22Rv1 (cell line): ENCODE measurements at regions not wholly inside any gene's neighbourhood (a gene's known extent, or its start where the extent isn't known, plus 50 kb on each side); places are given as distances from the start of the nearest gene placed in this dataset.

Experiments
- H3K27ac ChIP-seq: fragments of 450-650 bp; 2 replicates; pipeline ENCODE4 v1.5.1; 2017
- CTCF ChIP-seq: fragments of 450-650 bp; IDR thresholded peaks from 2 replicates; pipeline ENCODE4 v1.5.1; 2017; ENCODE audit warnings: mild to moderate bottlenecking
- ZFX ChIP-seq: fragments of 450-650 bp; IDR thresholded peaks from 2 replicates; pipeline ENCODE4 v1.6.1; 2017; ENCODE audit warnings: antibody characterized with exemption, borderline replicate concordance

- H3K27ac ChIP-seq, result no peak overlapping the region
- TF ChIP-seq CTCF, result no peak
- no peak for TF ChIP-seq ZFX
These were observed 52.1 kb upstream of the DIPK1A start for GRCh38 chr1:93013145-93014065.

- H3K27ac ChIP-seq, result no peak overlapping the region
- TF ChIP-seq ZFX, result no peak
- TF ChIP-seq CTCF, result no peak
These were observed 52.9 kb upstream of the DIPK1A start for GRCh38 chr1:93014168-93014567.

GRCh38 chr1:93015590-93015989 is 54.3 kb upstream of the DIPK1A start:
- no peak overlapping the region for H3K27ac ChIP-seq
- no peak for TF ChIP-seq ZFX
- TF ChIP-seq CTCF, result no peak

- TF ChIP-seq CTCF (no peak), ZFX (no peak)
- H3K27ac ChIP-seq, result no peak overlapping the region
These were observed 54.9 kb upstream of the DIPK1A start for GRCh38 chr1:93016171-93016570.

DNA sequence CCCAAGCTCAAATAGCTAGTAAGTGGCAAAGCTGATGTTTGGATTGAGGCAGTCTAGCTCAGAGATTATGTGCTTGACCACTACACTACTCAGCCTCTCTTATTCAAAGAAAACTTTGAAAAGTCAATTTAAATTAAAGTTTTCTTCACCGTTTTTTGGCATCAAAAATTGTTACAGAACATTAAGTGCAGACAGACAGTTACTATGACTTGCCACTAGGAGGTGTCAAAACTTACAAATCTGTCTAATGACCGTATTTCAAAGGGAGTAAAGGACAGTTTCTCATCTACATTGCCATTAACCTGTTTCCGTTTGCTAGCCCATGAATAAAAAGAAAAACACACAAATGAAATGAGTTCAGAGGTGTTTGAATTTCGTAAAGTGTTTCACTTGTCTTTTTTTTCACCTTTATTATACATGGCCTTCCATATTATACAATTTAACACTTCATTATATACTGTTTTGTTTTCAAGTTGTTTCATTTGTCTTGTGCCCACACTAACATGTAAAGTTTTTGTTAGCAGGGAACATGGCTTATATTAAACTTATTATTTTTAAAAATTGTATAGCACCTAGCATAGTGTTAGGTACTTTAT is 57.4 kb upstream of the MTF2 start:
- TF ChIP-seq ZFX (no peak), CTCF (peak; percentile 85)
- no peak overlapping the region for H3K27ac ChIP-seq

DNA sequence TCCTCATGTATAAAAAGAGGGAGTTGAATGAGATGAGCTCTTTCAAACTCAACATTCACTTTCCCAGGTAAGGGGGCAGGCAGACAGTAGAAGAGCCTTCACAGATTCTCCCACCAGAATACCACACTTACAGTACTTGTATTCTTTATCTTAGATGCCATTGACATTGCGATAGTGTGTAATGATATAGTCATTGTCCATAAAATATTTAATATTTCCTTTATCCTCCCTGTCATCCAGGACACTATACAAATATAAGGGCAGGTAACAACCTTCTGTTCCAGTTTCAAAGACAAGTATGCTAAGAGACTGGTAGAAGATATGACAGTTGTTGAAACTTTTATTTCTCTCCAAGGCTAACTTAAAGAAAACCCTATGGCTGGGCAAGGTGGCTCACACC is 56.5 kb upstream of the MTF2 start:
- H3K27ac ChIP-seq, result no peak overlapping the region
- no peak for TF ChIP-seq CTCF
- TF ChIP-seq ZFX, result no peak

DNA sequence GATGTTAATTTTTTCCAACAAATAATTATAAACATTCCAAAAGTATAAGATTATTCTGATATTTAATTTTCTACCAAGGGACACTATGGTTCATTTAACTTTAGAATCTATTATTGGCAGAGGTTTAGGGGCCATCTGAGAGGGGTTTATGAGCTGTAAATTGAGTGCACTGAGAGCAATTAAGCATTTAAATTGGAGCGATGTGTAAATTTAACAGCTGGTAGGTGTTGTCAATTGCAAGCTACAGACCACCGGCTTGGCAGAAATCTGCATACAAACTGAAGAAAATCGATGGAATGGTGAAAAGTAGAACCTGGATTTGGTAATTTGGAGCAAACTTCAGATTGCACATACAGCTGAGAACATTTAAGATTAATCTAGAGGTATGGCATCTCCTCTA is 55.8 kb upstream of the MTF2 start:
- H3K27ac ChIP-seq, result no peak overlapping the region
- no peak for TF ChIP-seq ZFX
- TF ChIP-seq CTCF, result no peak
